Mesendoderm (in vitro differentiated cells): ENCODE measurements at regions not wholly inside any gene's neighbourhood (a gene's known extent, or its start where the extent isn't known, plus 50 kb on each side); places are given as distances from the start of the nearest gene placed in this dataset.
"Not testable (repeated sequence)": the region's sequence is repeated elsewhere in the genome, so short reads cannot be mapped to it uniquely, and the experiment has no call there.

Experiments used
- DNase-seq: peaks from one replicate; pipeline ENCODE4 v3.0.0; 2013
- H2AK5ac ChIP-seq: 2 replicates; pipeline ENCODE4 v1.6.1; 2013; ENCODE audit warnings: low read length, inconsistent platforms
- H2BK120ac ChIP-seq: 2 replicates; pipeline ENCODE4 v1.6.1; 2013; ENCODE audit warnings: low read depth, mild to moderate bottlenecking, low read length, moderate library complexity, mixed read lengths
- H2BK15ac ChIP-seq: replicated peaks from 2 replicates; pipeline ENCODE4 v1.6.1; 2013; ENCODE audit warnings: low read depth, mild to moderate bottlenecking, moderate library complexity
- H2BK5ac ChIP-seq: 2 replicates; pipeline ENCODE4 v1.6.1; 2013; ENCODE audit warnings: low read length, inconsistent platforms
- H3K18ac ChIP-seq: 2 replicates; pipeline ENCODE4 v1.6.1; 2013; ENCODE audit warnings: mild to moderate bottlenecking, low read length, mixed read lengths
- H3K23ac ChIP-seq: one replicate; pipeline ENCODE4 v1.6.1; 2013; ENCODE audit warnings: low read length
- H3K27ac ChIP-seq: 2 replicates; pipeline ENCODE4 v1.5.1; 2013; ENCODE audit warnings: low read depth, mild to moderate bottlenecking, inconsistent platforms, low read length, moderate library complexity
- H3K27me3 ChIP-seq: 2 replicates; pipeline ENCODE4 v1.6.1; 2013; ENCODE audit warnings: low read length, control low read depth, mild to moderate bottlenecking, inconsistent platforms; ENCODE audit not compliant: insufficient read depth, poor library complexity
- H3K36me3 ChIP-seq: 2 replicates; pipeline ENCODE4 v1.6.1; 2013; ENCODE audit warnings: low read length, inconsistent platforms; ENCODE audit not compliant: control insufficient read depth, insufficient read depth
- H3K4ac ChIP-seq: one replicate; pipeline ENCODE4 v1.6.1; 2013; ENCODE audit warnings: low read depth, mild to moderate bottlenecking, low read length, moderate library complexity
- H3K4me1 ChIP-seq: 2 replicates; pipeline ENCODE4 v1.6.1; 2013; ENCODE audit warnings: low read depth, low read length, inconsistent platforms; ENCODE audit not compliant: control insufficient read depth
- H3K4me2 ChIP-seq: 2 replicates; pipeline ENCODE4 v1.6.1; 2013; ENCODE audit warnings: low read length
- H3K4me3 ChIP-seq: 2 replicates; pipeline ENCODE4 v1.5.1; 2013; ENCODE audit warnings: mild to moderate bottlenecking, low read length
- H3K56ac ChIP-seq: one replicate; pipeline ENCODE4 v1.6.1; 2013; ENCODE audit warnings: low read length
- H3K79me1 ChIP-seq: 2 replicates; pipeline ENCODE4 v1.6.1; 2013; ENCODE audit warnings: low read length, inconsistent platforms
- H3K79me2 ChIP-seq: 2 replicates; pipeline ENCODE4 v1.6.1; 2013; ENCODE audit warnings: mild to moderate bottlenecking, low read length; ENCODE audit not compliant: control insufficient read depth, insufficient read depth
- H3K9ac ChIP-seq: 2 replicates; pipeline ENCODE4 v1.6.1; 2013; ENCODE audit warnings: low read length, inconsistent platforms
- H4K5ac ChIP-seq: one replicate; pipeline ENCODE4 v1.6.1; 2013; ENCODE audit warnings: low read length
- H4K8ac ChIP-seq: one replicate; pipeline ENCODE4 v1.6.1; 2013; ENCODE audit warnings: low read depth, mild to moderate bottlenecking, control low read depth, low read length, moderate library complexity
- WGBS: extraction: QIAGEN DNeasy Blood & Tissue Kit; methylation state at CpG from one replicate; pipeline ENCODE4 v1.1.7; 2013; ENCODE audit warnings: low lambda C conversion rate, missing lambda C conversion rate; ENCODE audit not compliant: insufficient coverage; ENCODE audit errors: extremely low coverage; 5-methylcytosine and 5-hydroxymethylcytosine counted together

DNA sequence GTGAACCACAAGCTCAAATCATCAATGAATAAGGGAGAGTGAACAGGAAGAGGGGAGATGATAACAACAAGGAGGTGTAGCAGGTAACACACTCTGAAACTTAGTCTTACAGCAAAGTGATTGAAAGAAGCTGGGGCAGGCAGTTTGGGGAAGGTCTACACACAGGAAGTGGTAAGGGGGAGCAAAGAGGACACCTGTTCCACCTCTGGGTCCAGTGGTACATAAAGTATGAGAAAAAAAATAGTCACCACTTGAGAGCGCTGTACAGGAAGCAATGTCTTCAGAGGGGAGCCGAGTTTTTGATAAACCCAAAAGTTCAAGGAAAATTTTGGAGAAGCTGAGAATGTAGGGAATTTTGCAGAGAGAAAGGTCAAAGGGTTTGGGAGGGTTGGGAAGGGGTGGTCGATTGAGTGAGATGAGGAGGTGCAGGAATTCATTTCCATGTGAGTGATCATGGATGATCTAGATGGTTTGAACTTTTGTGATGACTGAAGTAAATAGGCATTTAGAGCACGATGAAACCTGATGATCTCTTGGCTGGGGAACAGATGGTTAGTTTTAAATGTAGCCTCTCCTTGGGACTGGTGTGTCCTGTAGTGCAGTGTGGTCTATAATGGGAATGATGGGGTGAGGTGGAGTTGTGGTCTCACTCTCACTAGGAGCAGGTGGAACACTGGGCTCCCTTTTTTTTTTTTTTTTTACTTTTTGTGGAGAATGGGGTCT lies 142.0 kb downstream of the RBMX2 start:
- H3K36me3 ChIP-seq, result no peaks in the 10 kb centered on the region
- H2BK120ac ChIP-seq, result no peak overlapping the region
- no peak overlapping the region for H3K27ac ChIP-seq
- H2AK5ac ChIP-seq, result no peak overlapping the region
- H2BK5ac ChIP-seq, result no peak overlapping the region
- H4K5ac ChIP-seq, result no peak overlapping the region
- H3K79me1 ChIP-seq, result no peaks in the 10 kb centered on the region
- no peaks in the 10 kb centered on the region for H3K27me3 ChIP-seq
- no peak overlapping the region for H3K18ac ChIP-seq
- H3K9ac ChIP-seq, result no peak overlapping the region
- H3K4me1 ChIP-seq, result no peaks in the 10 kb centered on the region
- no peaks in the 10 kb centered on the region for H3K79me2 ChIP-seq
- H2BK15ac ChIP-seq, result no peak overlapping the region
- no peak for DNase-seq
- 100% methylated on average over 1 of the region's 4 CpGs for WGBS
- no peak overlapping the region for H3K4me2 ChIP-seq
- H3K4me3 ChIP-seq, result no peak overlapping the region
- H3K56ac ChIP-seq, result no peak overlapping the region
- H4K8ac ChIP-seq, result no peak overlapping the region
- no peak overlapping the region for H3K4ac ChIP-seq
- no peak overlapping the region for H3K23ac ChIP-seq

DNA sequence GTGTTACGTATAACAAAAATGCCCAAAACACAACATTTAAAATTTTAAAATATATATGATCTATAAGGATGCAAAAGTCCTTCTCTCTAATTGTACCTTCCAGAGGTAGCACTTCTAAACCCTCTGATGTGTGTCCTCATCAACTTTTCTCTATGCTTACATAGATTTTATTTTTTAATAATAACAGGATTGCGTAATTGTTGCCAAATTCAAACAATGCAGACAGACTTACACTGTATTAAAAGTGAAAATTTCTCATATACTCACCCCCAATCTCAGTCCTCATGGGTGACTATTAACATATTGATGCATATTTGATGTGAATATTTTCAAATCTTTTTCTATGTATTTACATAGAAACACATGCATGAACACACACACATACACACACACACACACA lies 144.0 kb downstream of the RBMX2 start:
- Histone ChIP-seq H3K9ac (no peak overlapping the region), H3K18ac (no peak overlapping the region), H3K79me2 (no peaks in the 10 kb centered on the region), H2BK15ac (no peak overlapping the region), H3K36me3 (no peaks in the 10 kb centered on the region), H3K56ac (no peak overlapping the region), H3K23ac (no peak overlapping the region), H2AK5ac (no peak overlapping the region), H4K8ac (no peak overlapping the region), H2BK120ac (no peak overlapping the region), H3K4ac (no peak overlapping the region), H2BK5ac (no peak overlapping the region), H3K27me3 (no peaks in the 10 kb centered on the region), H3K4me2 (no peak overlapping the region), H3K79me1 (no peaks in the 10 kb centered on the region), H3K27ac (no peak overlapping the region), H3K4me1 (no peaks in the 10 kb centered on the region), H4K5ac (no peak overlapping the region), H3K4me3 (no peak overlapping the region)
- DNase-seq, result no peak
- no CpG with 5 or more reads among the region's 2 CpGs for WGBS

DNA sequence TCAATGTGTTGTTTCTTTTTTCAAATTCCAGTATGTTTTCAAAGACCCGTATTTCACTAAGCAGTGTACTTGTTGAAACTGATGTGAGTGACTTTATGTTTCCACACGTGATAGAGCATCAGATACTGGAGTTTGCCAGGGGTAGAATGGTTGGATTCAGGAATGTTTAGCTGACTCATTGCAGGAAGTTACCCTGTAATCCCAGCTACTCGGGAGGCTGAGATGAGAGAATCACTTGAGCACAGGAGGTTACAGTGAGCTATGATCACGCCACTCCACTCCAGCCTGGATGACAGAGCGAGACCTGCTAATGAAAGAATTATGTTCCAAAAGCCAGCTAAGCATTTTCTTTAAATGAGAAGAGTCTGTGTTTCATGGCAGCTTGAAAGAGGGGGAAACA lies 147.6 kb downstream of the RBMX2 start:
- H3K36me3 ChIP-seq, H3K79me2 ChIP-seq, H3K27me3 ChIP-seq, H3K9ac ChIP-seq, H3K4me2 ChIP-seq, H3K4ac ChIP-seq, H2BK15ac ChIP-seq, H3K23ac ChIP-seq, H3K18ac ChIP-seq, H4K8ac ChIP-seq, H2BK120ac ChIP-seq, H3K4me1 ChIP-seq, H4K5ac ChIP-seq, H2BK5ac ChIP-seq, H3K56ac ChIP-seq, H3K79me1 ChIP-seq, H3K4me3 ChIP-seq, H2AK5ac ChIP-seq, H3K27ac ChIP-seq: not testable (repeated sequence)
- DNase-seq, result peak; percentile 40
- no CpG with 5 or more reads among the region's 5 CpGs for WGBS

DNA sequence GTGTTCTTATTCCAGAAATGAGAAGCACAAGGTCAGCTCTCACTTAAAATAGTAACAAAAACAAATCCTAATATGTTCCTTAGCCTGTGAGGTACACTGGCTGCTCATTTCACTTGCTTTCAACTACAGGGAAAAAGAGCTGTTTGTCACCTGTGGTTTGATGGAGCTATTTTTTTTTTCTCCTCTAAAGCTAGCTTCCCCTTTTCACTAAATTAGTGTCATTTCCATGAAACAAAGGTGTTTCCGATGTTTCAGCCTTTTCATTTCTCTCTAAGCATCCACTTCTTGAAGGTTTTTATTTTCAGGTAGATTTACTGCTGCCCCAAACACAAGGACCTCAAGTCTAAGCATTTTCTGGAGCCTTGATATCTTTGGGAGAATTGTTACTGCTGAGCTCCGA lies 148.6 kb downstream of the RBMX2 start:
- Histone ChIP-seq H3K18ac (no peak overlapping the region), H4K8ac (no peak overlapping the region), H3K56ac (no peak overlapping the region), H3K9ac (no peak overlapping the region), H2AK5ac (no peak overlapping the region), H3K36me3 (no peaks in the 10 kb centered on the region), H3K4me1 (no peaks in the 10 kb centered on the region), H2BK5ac (no peak overlapping the region), H3K4ac (no peak overlapping the region), H2BK120ac (no peak overlapping the region), H2BK15ac (no peak overlapping the region), H3K4me3 (no peak overlapping the region), H3K79me2 (no peaks in the 10 kb centered on the region), H3K4me2 (no peak overlapping the region), H3K27ac (no peak overlapping the region), H3K79me1 (no peaks in the 10 kb centered on the region), H3K27me3 (no peaks in the 10 kb centered on the region), H3K23ac (no peak overlapping the region), H4K5ac (no peak overlapping the region)
- no peak for DNase-seq
- WGBS, result no CpG with 5 or more reads among the region's 2 CpGs

DNA sequence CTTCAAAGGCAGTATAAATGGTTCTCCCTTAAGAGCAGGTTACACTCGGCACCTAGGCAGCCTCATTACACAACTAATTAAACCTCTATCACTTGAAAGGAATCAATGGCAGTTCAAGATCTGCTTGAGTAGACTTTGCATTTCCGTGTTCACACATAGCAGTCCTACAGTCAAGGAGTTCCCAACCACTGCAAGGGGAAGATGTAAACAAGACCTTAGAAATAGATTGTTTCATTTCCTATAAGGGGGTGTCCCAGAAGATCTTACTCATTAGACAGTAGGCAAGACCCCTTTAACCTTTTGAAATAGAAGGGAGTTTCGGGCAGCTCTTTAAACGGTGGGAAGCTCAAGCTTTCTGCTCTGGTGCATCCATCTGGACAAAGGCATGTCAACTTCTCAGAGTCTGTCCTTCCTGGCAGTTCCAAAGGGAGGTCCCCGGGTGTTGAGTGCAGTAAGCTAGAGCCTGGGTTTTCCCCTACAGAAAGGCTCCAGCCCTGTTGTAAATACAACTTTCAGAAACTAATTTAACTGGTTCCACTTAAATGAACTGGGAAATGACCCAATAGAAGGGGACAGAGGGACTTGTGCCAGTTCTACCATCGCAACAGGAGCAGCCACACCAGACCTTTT lies 150.8 kb downstream of the RBMX2 start:
- no peak overlapping the region for H3K4me3 ChIP-seq
- H3K4me2 ChIP-seq, result no peak overlapping the region
- H4K5ac ChIP-seq, result no peak overlapping the region
- no peaks in the 10 kb centered on the region for H3K79me2 ChIP-seq
- H3K4ac ChIP-seq, result no peak overlapping the region
- no peak overlapping the region for H4K8ac ChIP-seq
- no peak overlapping the region for H2BK120ac ChIP-seq
- H2BK15ac ChIP-seq, result no peak overlapping the region
- no peak overlapping the region for H3K9ac ChIP-seq
- H2AK5ac ChIP-seq, result no peak overlapping the region
- H2BK5ac ChIP-seq, result no peak overlapping the region
- H3K18ac ChIP-seq, result no peak overlapping the region
- H3K79me1 ChIP-seq, result no peaks in the 10 kb centered on the region
- H3K27ac ChIP-seq, result no peak overlapping the region
- H3K36me3 ChIP-seq, result no peaks in the 10 kb centered on the region
- WGBS, result no CpG with 5 or more reads among the region's 6 CpGs
- no peak for DNase-seq
- H3K56ac ChIP-seq, result no peak overlapping the region
- H3K23ac ChIP-seq, result no peak overlapping the region
- no peaks in the 10 kb centered on the region for H3K27me3 ChIP-seq
- no peaks in the 10 kb centered on the region for H3K4me1 ChIP-seq

DNA sequence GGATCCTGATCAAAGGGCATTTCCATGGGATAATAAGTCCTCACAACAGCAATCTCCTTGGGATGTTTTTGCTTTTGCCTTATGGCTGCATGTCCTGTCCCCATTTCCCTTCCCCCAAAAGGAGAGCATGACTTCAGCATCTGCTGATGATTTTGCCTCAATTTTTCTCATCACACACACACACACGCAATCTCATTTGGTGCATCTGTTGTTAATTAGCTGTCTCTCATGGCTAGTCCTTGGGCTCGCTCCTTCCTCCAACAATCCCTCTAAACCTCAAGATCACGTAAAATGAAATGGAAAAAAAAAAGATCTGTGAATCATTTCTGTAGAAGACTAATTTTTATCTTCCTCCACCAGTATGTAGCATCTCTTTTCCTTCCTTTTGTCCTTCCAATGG lies 153.6 kb downstream of the RBMX2 start:
- H4K8ac ChIP-seq, result no peak overlapping the region
- no peak overlapping the region for H2BK120ac ChIP-seq
- no peak overlapping the region for H2AK5ac ChIP-seq
- no peak overlapping the region for H3K4ac ChIP-seq
- H3K4me3 ChIP-seq, result no peak overlapping the region
- no peaks in the 10 kb centered on the region for H3K79me2 ChIP-seq
- H3K18ac ChIP-seq, result no peak overlapping the region
- H3K27ac ChIP-seq, result no peak overlapping the region
- H3K23ac ChIP-seq, result no peak overlapping the region
- no peak overlapping the region for H4K5ac ChIP-seq
- no peaks in the 10 kb centered on the region for H3K36me3 ChIP-seq
- no peak overlapping the region for H2BK15ac ChIP-seq
- no peak overlapping the region for H2BK5ac ChIP-seq
- no peak overlapping the region for H3K4me2 ChIP-seq
- no peaks in the 10 kb centered on the region for H3K27me3 ChIP-seq
- WGBS, result no CpG with 5 or more reads among the region's 3 CpGs
- no peak overlapping the region for H3K9ac ChIP-seq
- H3K56ac ChIP-seq, result no peak overlapping the region
- H3K4me1 ChIP-seq, result no peaks in the 10 kb centered on the region
- DNase-seq, result no peak
- H3K79me1 ChIP-seq, result no peaks in the 10 kb centered on the region
